ENCODE measurements at regions not wholly inside any gene's neighbourhood (a gene's known extent, or its start where the extent isn't known, plus 50 kb on each side); places are given as distances from the start of the nearest gene placed in this dataset.
"Not testable (repeated sequence)": the region's sequence is repeated elsewhere in the genome, so short reads cannot be mapped to it uniquely, and the experiment has no call there.

DNA sequence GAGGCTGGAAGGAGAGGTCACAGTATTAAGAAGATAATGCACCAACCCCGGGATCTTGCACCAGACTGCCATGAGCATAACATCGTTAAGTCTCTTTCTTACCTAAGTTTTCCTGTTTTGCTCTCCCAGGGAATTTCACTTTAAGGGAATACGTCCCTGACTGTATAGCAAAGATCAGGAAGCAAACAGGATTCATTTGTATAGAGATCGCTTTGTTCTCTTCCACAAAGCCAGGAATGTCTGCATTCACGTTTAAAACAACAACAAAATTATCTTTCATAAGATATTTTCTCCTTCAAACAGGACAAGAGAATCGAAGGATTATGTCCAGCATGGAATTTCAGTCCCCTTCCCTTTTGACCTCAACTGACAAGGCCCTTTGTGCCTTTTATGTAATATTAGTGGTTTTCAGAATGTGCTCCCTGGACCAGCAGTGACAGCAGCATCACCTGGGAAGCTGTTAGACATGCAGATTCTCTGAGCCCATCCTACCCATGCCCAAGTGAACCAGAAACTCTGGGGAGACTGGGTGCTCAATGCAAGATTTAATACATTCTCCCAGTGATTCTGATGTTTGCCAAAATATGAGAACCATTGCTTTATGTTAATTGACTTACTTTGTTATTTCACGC, 286.3 kb downstream of the FGFR2 start:
- Mint-ChIP-seq H3K27ac (no peak overlapping the region), H3K4me3 (no peak overlapping the region)
- CTCF ChIA-PET: no interaction called here

DNA sequence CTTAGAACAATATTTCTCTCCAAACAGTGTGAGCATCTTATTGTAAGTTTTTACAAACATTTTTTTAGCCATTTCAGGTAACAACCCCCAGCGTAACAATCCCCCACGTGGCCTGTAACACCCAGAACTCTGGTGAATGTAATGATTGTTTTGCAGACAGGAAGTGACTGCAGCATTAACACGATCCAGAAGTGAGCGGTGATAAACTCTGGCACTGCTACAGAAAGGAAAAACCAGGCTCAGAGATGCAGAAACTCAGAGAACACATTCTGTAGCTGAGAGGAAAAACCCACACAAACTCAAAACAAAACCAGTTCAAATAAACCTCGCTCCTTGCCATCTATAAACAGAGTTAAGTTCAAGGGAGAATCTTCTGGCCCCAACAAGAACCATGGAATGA, 285.7 kb downstream of the FGFR2 start:
- H3K27me3 Mint-ChIP-seq (ENCODE audit: low read depth): no peaks in the 10 kb centered on the region
- CTCF ChIA-PET: no interaction called here
- no peak overlapping the region for H3K27ac Mint-ChIP-seq
- H3K36me3 Mint-ChIP-seq (ENCODE audit: low read depth): no peaks in the 10 kb centered on the region
- peaks cover 2% of the 10 kb centered on the region for H3K9me3 Mint-ChIP-seq
- intact Hi-C loops (cut with micrococcal nuclease): no loop called here
- H3K4me3 Mint-ChIP-seq: no peak overlapping the region
- H3K4me1 Mint-ChIP-seq (ENCODE audit: low read depth): no peaks in the 10 kb centered on the region
- no peak for DNase-seq

More for the DNA sequence above, 286.3 kb downstream of the FGFR2 start:
- Mint-ChIP-seq H3K4me1 (ENCODE audit: low read depth) (no peaks in the 10 kb centered on the region), H3K9me3 (peaks cover 2% of the 10 kb centered on the region), H3K27me3 (ENCODE audit: low read depth) (no peaks in the 10 kb centered on the region), H3K36me3 (ENCODE audit: low read depth) (no peaks in the 10 kb centered on the region)
- no peak for DNase-seq
- intact Hi-C loops (cut with micrococcal nuclease): no loop called here

DNA sequence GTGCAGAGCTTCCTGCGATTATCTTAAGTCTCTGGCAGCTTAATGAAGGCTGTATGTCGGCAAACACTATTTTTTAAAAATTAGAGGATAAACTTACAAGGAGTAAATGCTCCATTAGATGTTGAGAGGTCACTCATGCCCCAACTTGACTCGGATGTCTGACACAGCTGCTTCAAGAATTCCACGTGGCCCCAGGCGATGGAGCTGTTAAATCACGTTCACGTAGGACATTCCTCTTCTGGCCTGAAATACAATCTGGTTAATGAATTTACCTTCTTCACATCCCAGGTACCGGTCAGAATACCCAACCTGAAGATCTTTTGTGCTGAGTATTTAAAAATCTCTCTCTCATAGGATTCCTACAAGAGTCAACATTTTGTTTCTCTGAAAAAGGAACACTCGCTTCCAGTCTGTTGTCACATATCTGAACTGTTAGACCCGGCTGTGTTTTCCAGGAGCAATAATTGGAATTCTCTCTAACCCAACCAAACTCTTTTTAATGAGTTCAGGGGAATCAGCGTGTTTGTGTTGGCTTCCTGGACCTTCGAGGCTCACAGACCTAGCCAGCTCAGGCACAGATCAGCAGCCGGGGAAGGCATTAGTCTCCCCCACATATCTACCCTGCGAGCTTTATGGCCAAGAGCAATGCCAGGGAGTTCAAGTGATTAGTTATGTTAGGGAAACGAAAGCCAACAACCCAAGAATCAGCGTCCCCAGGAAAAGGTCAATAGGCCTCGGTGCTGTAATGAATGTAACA, 284.9 kb downstream of the FGFR2 start:
- intact Hi-C loops (cut with micrococcal nuclease): no loop called here
- H3K4me1 Mint-ChIP-seq (ENCODE audit: low read depth): no peaks in the 10 kb centered on the region

DNA sequence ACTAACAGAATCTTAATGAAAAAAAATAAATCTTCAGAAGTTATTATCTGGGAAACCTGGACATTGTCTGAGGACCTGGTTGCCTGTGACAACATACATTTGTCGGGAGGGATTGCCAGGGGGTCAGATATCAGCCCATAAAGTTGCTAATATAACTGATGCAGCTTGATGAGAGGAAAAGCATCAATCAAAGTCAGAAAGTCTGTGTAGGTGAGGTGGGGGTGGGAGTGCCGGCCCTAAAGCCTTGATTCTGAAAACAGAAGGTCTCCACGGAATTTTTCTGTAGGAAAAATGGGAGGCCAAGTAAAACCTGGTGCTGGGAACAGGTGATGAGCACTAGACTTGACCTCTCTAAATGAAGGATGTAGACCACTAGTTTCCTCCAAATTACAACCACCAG, 281.8 kb downstream of the FGFR2 start:
- no peak for DNase-seq
- intact Hi-C loops (cut with micrococcal nuclease): no loop called here
- Mint-ChIP-seq H3K27ac (no peak overlapping the region), H3K4me1 (ENCODE audit: low read depth) (no peaks in the 10 kb centered on the region), H3K27me3 (ENCODE audit: low read depth) (peaks cover 2% of the 10 kb centered on the region), H3K9me3 (peaks cover 5% of the 10 kb centered on the region), H3K4me3 (no peak overlapping the region), H3K36me3 (ENCODE audit: low read depth) (no peaks in the 10 kb centered on the region)
- CTCF ChIA-PET: no interaction called here

More for the DNA sequence above, 284.9 kb downstream of the FGFR2 start:
- Mint-ChIP-seq H3K36me3 (ENCODE audit: low read depth) (no peaks in the 10 kb centered on the region), H3K4me3 (no peak overlapping the region), H3K9me3 (peaks cover 2% of the 10 kb centered on the region), H3K27ac (no peak overlapping the region), H3K27me3 (ENCODE audit: low read depth) (no peaks in the 10 kb centered on the region)
- CTCF ChIA-PET: no interaction called here
- no peak for DNase-seq

DNA sequence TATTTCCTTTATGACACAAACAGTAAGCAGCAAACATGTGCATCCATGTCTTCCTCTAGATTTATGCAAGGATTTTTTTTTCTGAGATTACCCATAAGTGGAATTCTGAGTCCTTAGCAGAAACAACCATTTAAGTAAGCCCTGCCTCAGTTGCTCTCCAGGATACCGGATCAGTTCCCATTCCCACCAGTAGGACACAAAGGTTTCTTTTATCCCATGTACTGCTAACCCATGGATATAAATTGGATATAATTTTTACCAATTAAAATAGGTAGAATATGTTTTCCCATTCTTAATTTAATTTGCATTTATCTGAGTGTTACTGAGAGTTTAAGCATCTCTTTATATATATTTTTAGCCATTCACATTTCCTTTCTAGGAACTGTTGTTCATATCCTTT, 280.9 kb downstream of the FGFR2 start:
- Mint-ChIP-seq H3K27me3 (ENCODE audit: low read depth) (peaks cover 2% of the 10 kb centered on the region), H3K4me3 (no peak overlapping the region), H3K4me1 (ENCODE audit: low read depth) (no peaks in the 10 kb centered on the region), H3K27ac (no peak overlapping the region), H3K36me3 (ENCODE audit: low read depth) (no peaks in the 10 kb centered on the region), H3K9me3 (peaks cover 5% of the 10 kb centered on the region)
- no peak for DNase-seq
- CTCF ChIA-PET: no interaction called here
- intact Hi-C loops (cut with micrococcal nuclease): no loop called here

DNA sequence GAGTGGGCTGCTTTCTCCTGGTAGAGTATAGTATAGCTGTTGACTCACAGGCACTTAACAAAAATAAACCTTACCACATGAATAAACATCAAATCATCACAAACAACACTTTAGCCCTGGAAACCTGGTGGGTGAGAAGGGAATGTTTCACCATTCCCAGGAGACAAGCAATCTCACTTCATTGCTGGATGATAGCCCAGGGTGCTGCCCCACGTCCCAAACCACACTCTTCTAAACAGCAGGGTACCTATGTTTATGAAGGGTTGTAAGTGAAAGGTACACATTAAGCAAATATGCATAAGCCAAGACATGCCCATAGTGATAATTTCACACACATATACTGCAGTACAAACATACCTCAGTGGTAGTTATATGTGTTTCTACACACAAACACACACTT, 276.2 kb downstream of the FGFR2 start:
- Mint-ChIP-seq H3K27ac (no peak overlapping the region), H3K27me3 (ENCODE audit: low read depth) (peaks cover 2% of the 10 kb centered on the region), H3K4me3 (no peak overlapping the region), H3K36me3 (ENCODE audit: low read depth) (no peaks in the 10 kb centered on the region), H3K4me1 (ENCODE audit: low read depth) (no peaks in the 10 kb centered on the region), H3K9me3 (peaks cover 3% of the 10 kb centered on the region)
- intact Hi-C loops (cut with micrococcal nuclease): no loop called here
- DNase-seq: no peak
- CTCF ChIA-PET: no interaction called here

DNA sequence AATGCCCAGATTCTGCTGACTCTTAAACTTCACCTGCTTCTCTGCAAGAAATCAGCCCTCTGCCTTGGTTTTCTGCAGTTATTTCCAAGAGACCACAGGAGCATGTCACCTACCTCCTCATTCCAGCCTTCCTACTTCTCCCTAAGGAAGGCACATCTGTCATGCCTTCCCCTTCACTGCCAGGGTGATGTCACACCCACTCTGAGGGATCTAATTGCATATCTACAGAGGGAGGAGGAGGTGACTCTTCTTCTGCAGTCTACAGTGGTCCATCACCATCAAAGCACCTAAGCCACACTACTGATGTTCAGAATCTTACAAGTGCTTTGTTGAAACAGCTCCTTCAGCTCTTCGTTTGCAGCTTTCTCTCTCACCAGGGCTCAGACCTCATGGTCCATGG, 275.5 kb downstream of the FGFR2 start:
- no peak overlapping the region for H3K27ac Mint-ChIP-seq
- H3K9me3 Mint-ChIP-seq: peaks cover 3% of the 10 kb centered on the region
- intact Hi-C loops (cut with micrococcal nuclease): no loop called here
- DNase-seq: no peak
- H3K4me1 Mint-ChIP-seq (ENCODE audit: low read depth): no peaks in the 10 kb centered on the region
- peaks cover 2% of the 10 kb centered on the region for H3K27me3 Mint-ChIP-seq (ENCODE audit: low read depth)
- H3K4me3 Mint-ChIP-seq: no peak overlapping the region
- CTCF ChIA-PET: no interaction called here
- no peaks in the 10 kb centered on the region for H3K36me3 Mint-ChIP-seq (ENCODE audit: low read depth)

DNA sequence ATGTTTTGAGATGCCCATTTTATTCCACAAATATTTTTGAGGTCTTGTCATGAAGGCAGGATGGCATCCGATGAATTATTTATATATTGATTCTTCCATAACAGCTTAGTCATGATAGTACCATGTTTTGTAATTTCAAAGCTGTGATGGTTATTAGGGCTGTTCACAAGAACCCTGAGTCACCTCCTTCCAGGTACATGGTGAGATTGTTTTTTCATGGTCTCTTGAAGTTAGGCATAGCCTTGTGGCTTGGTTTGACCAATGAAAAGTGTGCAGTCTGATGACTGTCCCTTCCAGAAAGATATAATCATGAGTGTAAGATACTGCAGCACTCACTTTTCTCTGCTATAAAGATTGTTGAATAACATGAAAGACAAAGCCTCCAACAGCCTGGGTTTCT, 274.8 kb downstream of the FGFR2 start:
- intact Hi-C loops (cut with micrococcal nuclease): no loop called here
- Mint-ChIP-seq H3K27me3 (ENCODE audit: low read depth) (peaks cover 2% of the 10 kb centered on the region), H3K4me3 (no peak overlapping the region), H3K27ac (no peak overlapping the region), H3K36me3 (ENCODE audit: low read depth) (no peaks in the 10 kb centered on the region), H3K9me3 (peaks cover 3% of the 10 kb centered on the region), H3K4me1 (ENCODE audit: low read depth) (no peaks in the 10 kb centered on the region)
- CTCF ChIA-PET: no interaction called here
- DNase-seq: no peak

DNA sequence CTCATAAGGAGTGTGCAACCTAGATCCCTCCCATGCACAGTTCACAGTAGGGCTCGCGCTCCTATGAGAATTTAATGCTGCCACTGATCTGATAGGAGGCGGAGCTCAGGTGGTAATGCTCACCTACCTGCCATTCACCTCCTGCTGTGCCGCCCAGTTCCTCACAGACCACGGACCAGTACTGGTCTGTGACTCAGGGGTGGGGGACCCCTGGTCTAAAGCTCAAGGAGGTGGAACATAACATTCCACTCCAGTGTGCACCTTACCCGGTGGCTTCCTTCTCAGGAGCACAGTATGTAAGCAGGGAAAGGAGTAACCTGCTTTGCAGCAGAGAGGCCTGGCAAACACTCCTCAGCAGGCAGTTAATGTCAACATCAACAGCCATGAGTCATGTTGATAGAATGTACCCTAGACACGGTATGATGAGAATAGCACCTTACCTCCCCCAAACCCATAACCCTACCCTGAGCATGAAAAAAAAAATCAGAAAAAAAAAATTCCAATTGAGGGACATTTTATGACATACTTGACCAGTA, 273.5 kb downstream of the FGFR2 start:
- no peaks in the 10 kb centered on the region for H3K9me3 Mint-ChIP-seq
- H3K4me1 Mint-ChIP-seq (ENCODE audit: low read depth): no peaks in the 10 kb centered on the region
- CTCF ChIA-PET: no interaction called here
- intact Hi-C loops (cut with micrococcal nuclease): no loop called here
- no peak for DNase-seq
- H3K27me3 Mint-ChIP-seq (ENCODE audit: low read depth): no peaks in the 10 kb centered on the region
- no peak overlapping the region for H3K27ac Mint-ChIP-seq
- H3K36me3 Mint-ChIP-seq (ENCODE audit: low read depth): no peaks in the 10 kb centered on the region
- H3K4me3 Mint-ChIP-seq: no peak overlapping the region

DNA sequence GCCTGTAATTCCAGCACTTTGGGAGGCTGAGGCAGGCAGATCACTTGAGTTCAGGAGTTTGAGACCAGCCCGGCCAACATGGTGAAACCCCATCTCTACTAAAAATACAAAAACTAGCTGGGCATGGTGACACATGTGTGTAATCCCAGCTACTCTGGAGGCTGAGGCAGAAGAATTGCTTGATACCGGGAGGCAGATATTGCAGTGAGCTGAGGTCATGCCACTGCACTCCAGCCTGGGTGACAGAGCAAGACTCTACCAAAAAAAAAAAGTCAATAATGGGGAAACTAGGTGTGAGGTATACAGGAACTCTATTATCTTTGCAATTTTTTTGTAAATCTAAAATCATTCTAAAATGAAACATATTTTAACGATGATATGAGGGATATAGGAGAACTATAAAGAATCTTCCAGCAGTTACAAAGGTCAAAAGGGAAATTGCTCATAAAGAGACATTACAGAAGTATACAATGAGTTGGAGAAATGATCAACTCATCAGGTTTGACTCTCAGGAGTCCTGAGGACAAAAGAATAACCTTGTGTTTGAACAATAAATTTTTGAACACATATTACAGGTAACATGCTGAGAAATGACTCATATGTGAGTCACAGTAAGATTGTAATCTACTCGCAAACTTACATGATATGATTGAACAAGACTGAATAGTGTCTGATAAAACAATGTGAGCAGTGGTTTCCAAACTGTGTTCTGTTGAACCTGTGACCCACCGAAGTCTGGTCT, 272.6 kb downstream of the FGFR2 start:
- H3K9me3 Mint-ChIP-seq: no peaks in the 10 kb centered on the region
- intact Hi-C loops (cut with micrococcal nuclease): no loop called here
- no peak overlapping the region for H3K4me3 Mint-ChIP-seq
- H3K36me3 Mint-ChIP-seq (ENCODE audit: low read depth): no peaks in the 10 kb centered on the region
- H3K4me1 Mint-ChIP-seq (ENCODE audit: low read depth): no peaks in the 10 kb centered on the region
- CTCF ChIA-PET: no interaction called here
- H3K27ac Mint-ChIP-seq: no peak overlapping the region
- DNase-seq: no peak
- H3K27me3 Mint-ChIP-seq (ENCODE audit: low read depth): no peaks in the 10 kb centered on the region

DNA sequence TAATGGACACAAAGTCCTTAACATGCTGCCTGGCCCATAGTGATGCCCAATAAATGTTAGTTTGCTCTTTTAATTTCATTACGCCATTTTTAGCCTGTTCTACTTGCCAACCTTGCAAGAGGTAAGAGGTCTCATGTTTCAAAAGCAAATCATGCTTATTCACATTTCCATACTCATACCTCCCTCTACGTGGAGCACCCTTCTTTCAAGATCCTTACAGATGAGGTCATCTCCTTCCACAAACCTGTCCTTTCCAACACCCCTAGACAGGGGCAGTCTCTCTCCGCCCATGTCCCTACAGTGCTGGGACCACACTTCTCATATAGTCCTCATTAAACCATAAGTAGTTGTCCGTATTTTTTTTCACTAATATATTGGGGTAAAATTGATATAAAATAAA, 271.3 kb downstream of the FGFR2 start:
- H3K9me3 Mint-ChIP-seq: no peaks in the 10 kb centered on the region
- H3K36me3 Mint-ChIP-seq (ENCODE audit: low read depth): no peaks in the 10 kb centered on the region
- H3K27me3 Mint-ChIP-seq (ENCODE audit: low read depth): no peaks in the 10 kb centered on the region
- intact Hi-C loops (cut with micrococcal nuclease): no loop called here
- CTCF ChIA-PET: no interaction called here
- DNase-seq: no peak
- no peaks in the 10 kb centered on the region for H3K4me1 Mint-ChIP-seq (ENCODE audit: low read depth)
- no peak overlapping the region for H3K27ac Mint-ChIP-seq
- H3K4me3 Mint-ChIP-seq: no peak overlapping the region

DNA sequence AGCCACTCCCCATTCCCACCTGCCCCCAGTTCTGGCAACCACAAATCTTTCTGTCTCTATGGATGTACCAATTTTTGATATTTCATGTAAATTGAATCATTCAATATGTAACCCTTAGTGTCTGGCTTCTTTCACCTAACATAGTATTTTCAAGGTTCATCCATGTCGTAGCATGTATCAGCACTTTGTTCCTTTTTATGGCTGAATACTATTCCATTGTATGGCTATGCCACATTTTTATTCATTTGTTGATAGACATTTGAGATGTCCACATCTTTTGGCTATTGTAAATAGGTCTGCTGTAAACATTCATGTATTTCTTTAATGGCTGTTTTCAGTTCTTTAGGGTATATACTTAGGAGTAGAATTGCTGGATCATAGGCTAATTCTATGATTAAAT, 270.5 kb downstream of the FGFR2 start:
- Mint-ChIP-seq H3K9me3 (no peaks in the 10 kb centered on the region), H3K36me3 (ENCODE audit: low read depth) (no peaks in the 10 kb centered on the region), H3K27ac (no peak overlapping the region), H3K4me3 (no peak overlapping the region), H3K4me1 (ENCODE audit: low read depth) (no peaks in the 10 kb centered on the region), H3K27me3 (ENCODE audit: low read depth) (no peaks in the 10 kb centered on the region)
- intact Hi-C loops (cut with micrococcal nuclease): no loop called here
- no peak for DNase-seq
- CTCF ChIA-PET: no interaction called here

DNA sequence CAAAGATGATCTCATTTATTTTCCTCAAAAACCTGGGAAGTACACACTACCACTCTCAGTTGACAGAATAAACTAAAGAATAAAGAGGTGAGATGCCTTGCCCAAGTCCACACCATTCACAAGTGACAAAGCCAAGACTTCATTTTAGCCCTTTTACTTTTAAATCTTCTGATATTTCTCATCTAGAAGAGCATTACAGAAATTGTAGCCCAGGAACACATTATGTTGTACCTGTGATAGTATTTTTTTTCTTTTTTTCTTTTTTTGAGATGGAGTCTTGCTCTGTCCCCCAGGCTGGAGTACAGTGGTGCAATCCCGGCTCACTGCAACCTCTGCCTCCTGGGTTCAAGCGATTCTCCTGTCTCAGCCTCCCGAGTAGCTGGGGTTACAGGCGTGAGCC, 268.6 kb downstream of the FGFR2 start:
- H3K4me1 Mint-ChIP-seq (ENCODE audit: low read depth); H3K9me3 Mint-ChIP-seq; intact Hi-C loops (cut with micrococcal nuclease); H3K36me3 Mint-ChIP-seq (ENCODE audit: low read depth); H3K27me3 Mint-ChIP-seq (ENCODE audit: low read depth); H3K4me3 Mint-ChIP-seq; H3K27ac Mint-ChIP-seq; CTCF ChIA-PET; DNase-seq: not testable (repeated sequence)

Measured in activated naive CD4-positive, alpha-beta T cell treated with anti-CD3 and anti-CD28 coated beads for 36 hours (primary cell).